GM19043 (cell line): ENCODE measurements at regions not wholly inside any gene's neighbourhood (a gene's known extent, or its start where the extent isn't known, plus 50 kb on each side); places are given as distances from the start of the nearest gene placed in this dataset.
"Not testable (repeated sequence)": the region's sequence is repeated elsewhere in the genome, so short reads cannot be mapped to it uniquely, and the experiment has no call there.

Experiments used
- ATAC-seq: cut with Tn5 transposase; IDR thresholded peaks from one replicate; pipeline ENCODE4 v1.9.1; 2021; ENCODE audit warnings: low read depth; ENCODE audit not compliant: unreplicated experiment

- no peak for ATAC-seq
These were observed 72.6 kb upstream of the CITED2 start for GRCh38 chr6:139446768-139447655.

- ATAC-seq = no peak
These were observed 71.8 kb upstream of the CITED2 start for GRCh38 chr6:139446138-139446715.

- not testable (repeated sequence) for ATAC-seq
These were observed 69.9 kb upstream of the CITED2 start for GRCh38 chr6:139444273-139444787.

GRCh38 chr6:139443231-139444112 is 69.0 kb upstream of the CITED2 start:
- no peak for ATAC-seq

- ATAC-seq = no peak
These were observed 67.8 kb upstream of the CITED2 start for GRCh38 chr6:139442188-139442671.

- no peak for ATAC-seq
These were observed 64.9 kb upstream of the CITED2 start for GRCh38 chr6:139439349-139439748.

GRCh38 chr6:139438775-139439174 is 64.3 kb upstream of the CITED2 start:
- ATAC-seq = no peak

GRCh38 chr6:139436957-139437348 is 62.5 kb upstream of the CITED2 start:
- no peak for ATAC-seq

- ATAC-seq = no peak
These were observed 61.9 kb upstream of the CITED2 start for GRCh38 chr6:139436200-139436956.

GRCh38 chr6:139433631-139434419 is 59.4 kb upstream of the CITED2 start:
- ATAC-seq = no peak

GRCh38 chr6:139431602-139431956 is 57.1 kb upstream of the CITED2 start:
- no peak for ATAC-seq

GRCh38 chr6:139430899-139431601 is 56.6 kb upstream of the CITED2 start:
- no peak for ATAC-seq

- no peak for ATAC-seq
These were observed 55.2 kb upstream of the CITED2 start for GRCh38 chr6:139429580-139430145.

GRCh38 chr6:139427199-139427598 is 52.8 kb upstream of the CITED2 start:
- ATAC-seq = no peak

- no peak for ATAC-seq
These were observed 52.3 kb upstream of the CITED2 start for GRCh38 chr6:139426795-139427194.

- ATAC-seq = no peak
These were observed 51.3 kb upstream of the CITED2 start for GRCh38 chr6:139425780-139426179.

- no peak for ATAC-seq
These were observed 49.7 kb upstream of the CITED2 start for GRCh38 chr6:139423971-139424667.
